Stimulated activated CD4-positive, alpha-beta T cell treated with anti-CD3 and anti-CD28 coated beads, Interleukin-15, amount 100 ng/mL, for 48 hours (primary cell): ENCODE measurements at regions not wholly inside any gene's neighbourhood (a gene's known extent, or its start where the extent isn't known, plus 50 kb on each side); places are given as distances from the start of the nearest gene placed in this dataset.
"Not testable (repeated sequence)": the region's sequence is repeated elsewhere in the genome, so short reads cannot be mapped to it uniquely, and the experiment has no call there.

Source experiments
- DNase-seq, 2 donors: peaks; one replicate each; pipeline ENCODE4 v3.0.0-alpha.2; 2020; ENCODE audit warnings: low read depth in 2 of 2

GRCh38 chr6:119447921-119448320, 98.4 kb upstream of the MAN1A1 start:
- no peak for DNase-seq

GRCh38 chr6:119446609-119447008, 97.0 kb upstream of the MAN1A1 start:
- DNase-seq, result no peak

GRCh38 chr6:119446115-119446554, 96.6 kb upstream of the MAN1A1 start:
- no peak for DNase-seq

- DNase-seq, result no peak
Observed at GRCh38 chr6:119445666-119446065, 96.1 kb upstream of the MAN1A1 start.

- DNase-seq, result no peak
Observed at GRCh38 chr6:119444642-119445557, 95.3 kb upstream of the MAN1A1 start.

GRCh38 chr6:119443993-119444641, 94.6 kb upstream of the MAN1A1 start:
- no peak for DNase-seq

GRCh38 chr6:119442776-119443184, 93.2 kb upstream of the MAN1A1 start:
- no peak for DNase-seq

- no peak for DNase-seq
Observed at GRCh38 chr6:119440953-119441352, 91.4 kb upstream of the MAN1A1 start.

- no peak for DNase-seq
Observed at GRCh38 chr6:119436583-119436982, 87.0 kb upstream of the MAN1A1 start.

- DNase-seq, result no peak
Observed at GRCh38 chr6:119431799-119432198, 82.2 kb upstream of the MAN1A1 start.

- DNase-seq, result no peak
Observed at GRCh38 chr6:119430805-119431204, 81.2 kb upstream of the MAN1A1 start.

GRCh38 chr6:119428633-119429032, 79.1 kb upstream of the MAN1A1 start:
- no peak for DNase-seq

GRCh38 chr6:119426619-119427018, 77.1 kb upstream of the MAN1A1 start:
- no peak for DNase-seq

GRCh38 chr6:119423996-119424395, 74.4 kb upstream of the MAN1A1 start:
- DNase-seq, result no peak

GRCh38 chr6:119418084-119418483, 68.5 kb upstream of the MAN1A1 start:
- DNase-seq, result not testable (repeated sequence)

- DNase-seq, result no peak
Observed at GRCh38 chr6:119407156-119407555, 57.6 kb upstream of the MAN1A1 start.

- not testable (repeated sequence) for DNase-seq
Observed at GRCh38 chr6:119405114-119405513, 55.6 kb upstream of the MAN1A1 start.
